Upper lobe of left lung (tissue), 4 donors: ENCODE measurements at regions not wholly inside any gene's neighbourhood (a gene's known extent, or its start where the extent isn't known, plus 50 kb on each side); places are given as distances from the start of the nearest gene placed in this dataset.

Experiments used
- POLR2A ChIP-seq, 4 donors: fragments of 450-650 bp; IDR thresholded peaks; one replicate each; pipeline ENCODE4 v1.5.1; 2016 to 2017; ENCODE audit warnings: antibody characterized with exemption in 4 of 4, mild to moderate bottlenecking in 2 of 4
- TF ChIP-seq, protein P1 (sequence below), 6 experiments: fragments of 450-650 bp in 4 of 6; fragments of 200-600 bp in 2 of 6; sonication (generic) in 2 of 6; IDR thresholded peaks; one replicate each; pipeline ENCODE4 v1.5.1; 2016 to 2019; ENCODE audit warnings: antibody characterized with exemption in 6 of 6

- no peak for TF ChIP-seq POLR2A (IDR thresholded peaks at IDR 0.05)
- TF ChIP-seq, protein P1, sequence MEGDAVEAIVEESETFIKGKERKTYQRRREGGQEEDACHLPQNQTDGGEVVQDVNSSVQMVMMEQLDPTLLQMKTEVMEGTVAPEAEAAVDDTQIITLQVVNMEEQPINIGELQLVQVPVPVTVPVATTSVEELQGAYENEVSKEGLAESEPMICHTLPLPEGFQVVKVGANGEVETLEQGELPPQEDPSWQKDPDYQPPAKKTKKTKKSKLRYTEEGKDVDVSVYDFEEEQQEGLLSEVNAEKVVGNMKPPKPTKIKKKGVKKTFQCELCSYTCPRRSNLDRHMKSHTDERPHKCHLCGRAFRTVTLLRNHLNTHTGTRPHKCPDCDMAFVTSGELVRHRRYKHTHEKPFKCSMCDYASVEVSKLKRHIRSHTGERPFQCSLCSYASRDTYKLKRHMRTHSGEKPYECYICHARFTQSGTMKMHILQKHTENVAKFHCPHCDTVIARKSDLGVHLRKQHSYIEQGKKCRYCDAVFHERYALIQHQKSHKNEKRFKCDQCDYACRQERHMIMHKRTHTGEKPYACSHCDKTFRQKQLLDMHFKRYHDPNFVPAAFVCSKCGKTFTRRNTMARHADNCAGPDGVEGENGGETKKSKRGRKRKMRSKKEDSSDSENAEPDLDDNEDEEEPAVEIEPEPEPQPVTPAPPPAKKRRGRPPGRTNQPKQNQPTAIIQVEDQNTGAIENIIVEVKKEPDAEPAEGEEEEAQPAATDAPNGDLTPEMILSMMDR (IDR thresholded peaks at IDR 0.05) = no peak
Measured at GRCh38 chr14:97710726-97711125, 913.5 kb downstream of the VRK1 start.
